SK-N-SH (cell line): ENCODE measurements at regions not wholly inside any gene's neighbourhood (a gene's known extent, or its start where the extent isn't known, plus 50 kb on each side); places are given as distances from the start of the nearest gene placed in this dataset.

Source experiments
- CTCF ChIA-PET: fragments of 300-600, 350-600 bp; formaldehyde crosslinking; extraction: SDS; loops from one replicate; lab custom pipeline; 2021; lab: Yijun Ruan, JAX
- POLR2A ChIA-PET: fragments of 350-600 bp; sonication (Branson Sonifier 250); formaldehyde crosslinking; extraction: SDS; loops from one replicate; lab custom pipeline; 2020; ENCODE audit warnings: antibody characterized with exemption, inconsistent platforms; lab: Yijun Ruan, JAX
- DNase-seq: peaks from one replicate; pipeline ENCODE4 v3.0.0; 2012
- H2AFZ ChIP-seq: fragments of 200-600 bp; sonication (generic); 2 replicates; pipeline ENCODE4 v1.8.1; 2016; ENCODE audit warnings: antibody characterized with exemption, mild to moderate bottlenecking, low read depth
- H3F3A ChIP-seq: fragments of 200-600 bp; sonication (generic); replicated peaks from 2 replicates; pipeline ENCODE3; 2016; ENCODE audit warnings: antibody characterized with exemption, mild to moderate bottlenecking; ENCODE audit not compliant: insufficient read depth
- H3K27ac ChIP-seq, 2 experiments: fragments of 200-500 bp in 1 of 2; fragments of 200-600 bp in 1 of 2; sonication (Bioruptor generic) in 1 of 2; sonication (generic), shearing (Covaris generic) in 1 of 2; 2 replicates each; pipeline versions ENCODE4 v1.5.1 to v1.6.1; 2014 to 2016; ENCODE audit warnings: low read depth in 2 of 2, inconsistent platforms in 1 of 2, low read length in 1 of 2, mild to moderate bottlenecking in 1 of 2, mixed read lengths in 1 of 2
- H3K27me3 ChIP-seq: fragments of 200-600 bp; sonication (generic), shearing (Covaris generic); 2 replicates; pipeline ENCODE4 v1.6.1; 2016; ENCODE audit warnings: mixed run types; ENCODE audit not compliant: insufficient read depth
- H3K36me3 ChIP-seq, 2 experiments: fragments of 200-500 bp in 1 of 2; fragments of 200-600 bp in 1 of 2; sonication (Bioruptor generic) in 1 of 2; sonication (generic) in 1 of 2; replicated peaks in 1 of 2; 2 replicates each; pipeline versions ENCODE3 to v1.5.1; 2014 to 2016; ENCODE audit warnings: low read length in 1 of 2, mild to moderate bottlenecking in 1 of 2; ENCODE audit not compliant: insufficient read depth in 2 of 2, control insufficient read depth in 1 of 2
- H3K4me1 ChIP-seq, 2 experiments: fragments of 200-500 bp in 1 of 2; fragments of 200-600 bp in 1 of 2; sonication (Bioruptor generic) in 1 of 2; sonication (generic), shearing (Covaris generic) in 1 of 2; 2 replicates each; pipeline versions ENCODE4 v1.5.1 to v1.6.1; 2014 to 2016; ENCODE audit warnings: low read depth in 1 of 2, low read length in 1 of 2, mixed run types in 1 of 2; ENCODE audit not compliant: insufficient read depth in 2 of 2, control insufficient read depth in 1 of 2
- H3K4me2 ChIP-seq: fragments of 200-600 bp; sonication (generic), shearing (Covaris generic); 2 replicates; pipeline ENCODE4 v1.6.1; 2017; ENCODE audit warnings: mixed run types
- H3K4me3 ChIP-seq, 2 experiments: fragments of 200-500 bp in 1 of 2; fragments of 200-600 bp in 1 of 2; sonication (Bioruptor generic) in 1 of 2; sonication (generic), shearing (Covaris generic) in 1 of 2; 2 replicates each; pipeline versions ENCODE4 v1.5.1 to v1.8.1; 2014 to 2016; ENCODE audit warnings: low read depth in 2 of 2, inconsistent platforms in 1 of 2, low read length in 1 of 2, mild to moderate bottlenecking in 1 of 2, mixed read lengths in 1 of 2, moderate library complexity in 1 of 2
- H3K79me2 ChIP-seq: fragments of 200-600 bp; sonication (generic); 2 replicates; pipeline ENCODE4 v1.8.1; 2017; ENCODE audit warnings: mild to moderate bottlenecking; ENCODE audit not compliant: insufficient read depth
- H3K9ac ChIP-seq: fragments of 200-600 bp; sonication (generic); 2 replicates; pipeline ENCODE4 v1.6.1; 2017; ENCODE audit warnings: mixed run types
- H3K9me2 ChIP-seq: fragments of 200-600 bp; sonication (generic); 2 replicates; pipeline ENCODE4 v1.6.1; 2017; ENCODE audit warnings: mixed run types
- H3K9me3 ChIP-seq: fragments of 200-600 bp; sonication (generic); 2 replicates; pipeline ENCODE4 v1.6.1; 2017; ENCODE audit warnings: mixed run types, mild to moderate bottlenecking, moderate library complexity
- H4K20me1 ChIP-seq: fragments of 200-600 bp; sonication (generic); 2 replicates; pipeline ENCODE4 v1.6.1; 2017; ENCODE audit warnings: mild to moderate bottlenecking, mixed run types; ENCODE audit not compliant: insufficient read depth
- CHD2 ChIP-seq: fragments of 150-350 bp; IDR thresholded peaks from 2 replicates; pipeline ENCODE4 v1.6.1; 2018; ENCODE audit warnings: low read length; ENCODE audit not compliant: partially characterized antibody
- EP300 ChIP-seq, 2 experiments: IDR thresholded peaks; 2 replicates each; pipeline versions ENCODE4 v1.4.0 to v1.6.1; 2012; ENCODE audit warnings: borderline replicate concordance in 1 of 2, low read depth in 1 of 2, low read length in 1 of 2
- EZH2phosphoT487 ChIP-seq: fragments of 200-600 bp; sonication (generic); IDR thresholded peaks from 2 replicates; pipeline ENCODE4 v1.6.1; 2017; ENCODE audit warnings: low read depth, mixed run types, mild to moderate bottlenecking, antibody characterized with exemption, moderate library complexity, borderline replicate concordance
- FOSL2 ChIP-seq: IDR thresholded peaks from 2 replicates; pipeline ENCODE4 v1.4.0; 2012; ENCODE audit warnings: low read depth, mild to moderate bottlenecking, moderate library complexity, borderline replicate concordance
- FOXJ3 ChIP-seq: sonication (generic); formaldehyde crosslinking; IDR thresholded peaks from 2 replicates; pipeline ENCODE4 v1.5.1; 2020; ENCODE audit warnings: mild to moderate bottlenecking, missing genetic modification reagents
- FOXM1 ChIP-seq: IDR thresholded peaks from 2 replicates; pipeline ENCODE4 v1.4.0; 2012; ENCODE audit warnings: low read depth, mild to moderate bottlenecking
- GATA2 ChIP-seq: sonication (generic); formaldehyde crosslinking; IDR thresholded peaks from 2 replicates; pipeline ENCODE4 v1.5.0; 2020; ENCODE audit warnings: mild to moderate bottlenecking, missing genetic modification reagents
- JUND ChIP-seq: IDR thresholded peaks from 2 replicates; pipeline ENCODE4 v1.4.0; 2012
- MEF2A ChIP-seq: IDR thresholded peaks from 2 replicates; pipeline ENCODE4 v1.4.0; 2012; ENCODE audit warnings: low read depth, borderline replicate concordance
- MXI1 ChIP-seq: IDR thresholded peaks from 2 replicates; pipeline ENCODE4 v1.6.1; 2012; ENCODE audit warnings: mild to moderate bottlenecking, low read depth, low read length, improper control_type of control experiment
- RAD21 ChIP-seq: IDR thresholded peaks from 2 replicates; pipeline ENCODE4 v1.6.1; 2012; ENCODE audit warnings: mild to moderate bottlenecking, low read length
- RCOR1 ChIP-seq: fragments of 150-350 bp; IDR thresholded peaks from 2 replicates; pipeline ENCODE4 v1.6.1; 2017; ENCODE audit warnings: antibody characterized with exemption, low read length
- SIN3A ChIP-seq: IDR thresholded peaks from 2 replicates; pipeline ENCODE4 v1.6.1; 2012; ENCODE audit warnings: low read depth, mild to moderate bottlenecking, low read length, moderate library complexity, borderline replicate concordance
- SMC3 ChIP-seq: IDR thresholded peaks from 2 replicates; pipeline ENCODE4 v1.6.1; 2012; ENCODE audit warnings: low read depth, low read length, improper control_type of control experiment
- TAF1 ChIP-seq: IDR thresholded peaks from 2 replicates; pipeline ENCODE4 v1.6.1; 2012; ENCODE audit warnings: low read depth, mild to moderate bottlenecking, low read length, moderate library complexity, borderline replicate concordance
- TCF12 ChIP-seq: IDR thresholded peaks from 2 replicates; pipeline ENCODE4 v1.4.0; 2012
- TEAD4 ChIP-seq: IDR thresholded peaks from 2 replicates; pipeline ENCODE4 v1.4.0; 2012; ENCODE audit warnings: mild to moderate bottlenecking, borderline replicate concordance; ENCODE audit not compliant: insufficient read depth
- WGBS: methylation state at CpG from one replicate; pipeline ENCODE4 v1.1.6; 2017; ENCODE audit warnings: low lambda C conversion rate; 5-methylcytosine and 5-hydroxymethylcytosine counted together
- TF ChIP-seq, protein P1 (sequence below): IDR thresholded peaks from 2 replicates; pipeline ENCODE4 v1.4.0; 2012; ENCODE audit warnings: low read depth
- TF ChIP-seq, protein P2 (sequence below): fragments of 200-600 bp; sonication (generic); IDR thresholded peaks from 2 replicates; pipeline ENCODE4 v1.6.1; 2017; ENCODE audit warnings: antibody characterized with exemption, mild to moderate bottlenecking, moderate library complexity
- TF ChIP-seq, protein P3 (sequence below): IDR thresholded peaks from 2 replicates; pipeline ENCODE4 v1.4.0; 2012; ENCODE audit warnings: low read depth, borderline replicate concordance

GRCh38 chr5:133807348-133807747 lies 161.1 kb downstream of the C5orf15 start:
- Histone ChIP-seq H3K27ac (no peak overlapping the region), H3K4me3 (no peak overlapping the region), H3F3A (no peaks in the 10 kb centered on the region), H3K9me3 (no peaks in the 10 kb centered on the region), H4K20me1 (no peaks in the 10 kb centered on the region), H3K9me2 (no peaks in the 10 kb centered on the region), H3K4me1 (peaks cover 0 to 5% of the 10 kb centered on the region in 2 experiments; a peak in 1 of 4 replicates), H3K79me2 (no peaks in the 10 kb centered on the region), H3K4me2 (no peak overlapping the region), H3K36me3 (no peaks in the 10 kb centered on the region), H2AFZ (no peak overlapping the region), H3K27me3 (no peaks in the 10 kb centered on the region; the same call in 1 of the 2 replicates), H3K9ac (no peak overlapping the region)
- TF ChIP-seq JUND = no peak
- TF ChIP-seq FOSL2 = no peak
- TF ChIP-seq, protein P1, sequence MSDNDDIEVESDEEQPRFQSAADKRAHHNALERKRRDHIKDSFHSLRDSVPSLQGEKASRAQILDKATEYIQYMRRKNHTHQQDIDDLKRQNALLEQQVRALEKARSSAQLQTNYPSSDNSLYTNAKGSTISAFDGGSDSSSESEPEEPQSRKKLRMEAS = no peak
- TF ChIP-seq MXI1 = no peak
- no peak for TF ChIP-seq GATA2 (CRISPR knock-in tag)
- no peak for TF ChIP-seq CHD2
- TF ChIP-seq FOXJ3 (CRISPR knock-in tag) = no peak
- TF ChIP-seq EZH2phosphoT487 = no peak
- no peak for TF ChIP-seq SIN3A
- TF ChIP-seq, protein P2, sequence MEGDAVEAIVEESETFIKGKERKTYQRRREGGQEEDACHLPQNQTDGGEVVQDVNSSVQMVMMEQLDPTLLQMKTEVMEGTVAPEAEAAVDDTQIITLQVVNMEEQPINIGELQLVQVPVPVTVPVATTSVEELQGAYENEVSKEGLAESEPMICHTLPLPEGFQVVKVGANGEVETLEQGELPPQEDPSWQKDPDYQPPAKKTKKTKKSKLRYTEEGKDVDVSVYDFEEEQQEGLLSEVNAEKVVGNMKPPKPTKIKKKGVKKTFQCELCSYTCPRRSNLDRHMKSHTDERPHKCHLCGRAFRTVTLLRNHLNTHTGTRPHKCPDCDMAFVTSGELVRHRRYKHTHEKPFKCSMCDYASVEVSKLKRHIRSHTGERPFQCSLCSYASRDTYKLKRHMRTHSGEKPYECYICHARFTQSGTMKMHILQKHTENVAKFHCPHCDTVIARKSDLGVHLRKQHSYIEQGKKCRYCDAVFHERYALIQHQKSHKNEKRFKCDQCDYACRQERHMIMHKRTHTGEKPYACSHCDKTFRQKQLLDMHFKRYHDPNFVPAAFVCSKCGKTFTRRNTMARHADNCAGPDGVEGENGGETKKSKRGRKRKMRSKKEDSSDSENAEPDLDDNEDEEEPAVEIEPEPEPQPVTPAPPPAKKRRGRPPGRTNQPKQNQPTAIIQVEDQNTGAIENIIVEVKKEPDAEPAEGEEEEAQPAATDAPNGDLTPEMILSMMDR = no peak
- no peak for TF ChIP-seq TEAD4
- TF ChIP-seq RCOR1 = no peak
- no peak for TF ChIP-seq MEF2A
- TF ChIP-seq EP300 (IDR thresholded peaks at IDR 0.05; ENCODE audit: borderline replicate concordance in 1 of 2, low read depth in 1 of 2, low read length in 1 of 2) = no peak
- no peak for TF ChIP-seq TCF12
- TF ChIP-seq FOXM1 = no peak
- TF ChIP-seq, protein P3, sequence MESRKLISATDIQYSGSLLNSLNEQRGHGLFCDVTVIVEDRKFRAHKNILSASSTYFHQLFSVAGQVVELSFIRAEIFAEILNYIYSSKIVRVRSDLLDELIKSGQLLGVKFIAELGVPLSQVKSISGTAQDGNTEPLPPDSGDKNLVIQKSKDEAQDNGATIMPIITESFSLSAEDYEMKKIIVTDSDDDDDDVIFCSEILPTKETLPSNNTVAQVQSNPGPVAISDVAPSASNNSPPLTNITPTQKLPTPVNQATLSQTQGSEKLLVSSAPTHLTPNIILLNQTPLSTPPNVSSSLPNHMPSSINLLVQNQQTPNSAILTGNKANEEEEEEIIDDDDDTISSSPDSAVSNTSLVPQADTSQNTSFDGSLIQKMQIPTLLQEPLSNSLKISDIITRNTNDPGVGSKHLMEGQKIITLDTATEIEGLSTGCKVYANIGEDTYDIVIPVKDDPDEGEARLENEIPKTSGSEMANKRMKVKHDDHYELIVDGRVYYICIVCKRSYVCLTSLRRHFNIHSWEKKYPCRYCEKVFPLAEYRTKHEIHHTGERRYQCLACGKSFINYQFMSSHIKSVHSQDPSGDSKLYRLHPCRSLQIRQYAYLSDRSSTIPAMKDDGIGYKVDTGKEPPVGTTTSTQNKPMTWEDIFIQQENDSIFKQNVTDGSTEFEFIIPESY = no peak
- no peak for TF ChIP-seq SMC3
- TF ChIP-seq TAF1 = no peak
- no peak for TF ChIP-seq RAD21
- DNase-seq = no peak
- WGBS = 21% methylated on average over 4 of the region's 4 CpGs
- ChIA-PET CTCF (no interaction called here), POLR2A (no interaction called here)
